ENCODE measurements at regions not wholly inside any gene's neighbourhood (a gene's known extent, or its start where the extent isn't known, plus 50 kb on each side); places are given as distances from the start of the nearest gene placed in this dataset.
"Not testable (repeated sequence)": the region's sequence is repeated elsewhere in the genome, so short reads cannot be mapped to it uniquely, and the experiment has no call there.

GRCh38 chr10:57049096-57049495 lies 688.0 kb upstream of the ZWINT start:
- TF ChIP-seq POLR2AphosphoS5 (IDR thresholded peaks at IDR 0.05) (no peak), CTCF (IDR thresholded peaks at IDR 0.05) (no peak), POLR2A (IDR thresholded peaks at IDR 0.05) (no peak), EP300 (IDR thresholded peaks at IDR 0.05) (no peak)
- 57 to 69% methylated on average over 2 of the region's 2 CpGs for WGBS, 2 donors
- Histone ChIP-seq H3K27ac (no peak overlapping the region), H3K36me3 (no peaks in the 10 kb centered on the region), H3K4me3 (no peak overlapping the region), H3K9me3 (peaks cover 0 to 3% (median 0%) of the 10 kb centered on the region in 4 donors), H3K4me1 (no peaks in the 10 kb centered on the region), H3K27me3 (no peaks in the 10 kb centered on the region)
- DNase-seq = no peak
- intact Hi-C loops (cut with DNase I) = no loop called here

- WGBS, 2 donors = 79 to 84% methylated on average over 2 of the region's 2 CpGs
- Histone ChIP-seq H3K9me3 (no peaks in the 10 kb centered on the region), H3K4me3 (no peak overlapping the region), H3K27ac (no peak overlapping the region), H3K4me1 (no peaks in the 10 kb centered on the region), H3K36me3 (no peaks in the 10 kb centered on the region), H3K27me3 (no peaks in the 10 kb centered on the region)
- intact Hi-C loops (cut with DNase I) = no loop called here
- DNase-seq = no peak
- no peak for TF ChIP-seq POLR2A (IDR thresholded peaks at IDR 0.05)
- no peak for TF ChIP-seq CTCF (IDR thresholded peaks at IDR 0.05)
- TF ChIP-seq EP300 (IDR thresholded peaks at IDR 0.05) = no peak
- no peak for TF ChIP-seq POLR2AphosphoS5 (IDR thresholded peaks at IDR 0.05)
These were observed 677.5 kb upstream of the ZWINT start for GRCh38 chr10:57038531-57038930.

GRCh38 chr10:57035310-57035709 lies 674.3 kb upstream of the ZWINT start:
- intact Hi-C loops (cut with DNase I) = no loop called here
- Histone ChIP-seq H3K4me1 (no peaks in the 10 kb centered on the region), H3K4me3 (no peak overlapping the region), H3K27me3 (no peaks in the 10 kb centered on the region), H3K9me3 (peaks cover 3 to 11% (median 8%) of the 10 kb centered on the region in 4 donors), H3K27ac (no peak overlapping the region), H3K36me3 (no peaks in the 10 kb centered on the region)
- WGBS, 2 donors = 10 to 52% methylated on average over 2 of the region's 2 CpGs
- DNase-seq = no peak
- TF ChIP-seq POLR2AphosphoS5 (IDR thresholded peaks at IDR 0.05) (no peak), EP300 (IDR thresholded peaks at IDR 0.05) (no peak), POLR2A (IDR thresholded peaks at IDR 0.05) (no peak), CTCF (IDR thresholded peaks at IDR 0.05) (no peak)

GRCh38 chr10:57032301-57032700 lies 671.2 kb upstream of the ZWINT start:
- H3K27me3 ChIP-seq; H3K27ac ChIP-seq; H3K36me3 ChIP-seq; H3K4me3 ChIP-seq; intact Hi-C loops (cut with DNase I); DNase-seq; H3K4me1 ChIP-seq: not testable (repeated sequence)
- H3K9me3 ChIP-seq = peaks cover 3 to 11% (median 8%) of the 10 kb centered on the region in 4 donors
- WGBS, 2 donors = 84 to 89% methylated on average over 5 of the region's 5 CpGs

- no peak for DNase-seq
- no peaks in the 10 kb centered on the region for H3K36me3 ChIP-seq
- 90 to 94% methylated on average over 4 of the region's 4 CpGs for WGBS, 2 donors
- no peak overlapping the region for H3K27ac ChIP-seq
- intact Hi-C loops (cut with DNase I) = no loop called here
- no peaks in the 10 kb centered on the region for H3K4me1 ChIP-seq
- TF ChIP-seq POLR2A (IDR thresholded peaks at IDR 0.05) (no peak), POLR2AphosphoS5 (IDR thresholded peaks at IDR 0.05) (no peak), EP300 (IDR thresholded peaks at IDR 0.05) (no peak), CTCF (IDR thresholded peaks at IDR 0.05) (no peak)
- H3K9me3 ChIP-seq = peaks cover 3 to 11% (median 8%) of the 10 kb centered on the region in 4 donors
- H3K27me3 ChIP-seq = no peaks in the 10 kb centered on the region
- H3K4me3 ChIP-seq = no peak overlapping the region
These were observed 670.3 kb upstream of the ZWINT start for GRCh38 chr10:57031346-57031745.

Measured in sigmoid colon (tissue), 6 donors.